BLaER1 treated with 17β-estradiol and CSF1 and Interleukin-3, amounts not matched to agents 10 nM and 100 nM (cell line): ENCODE measurements at regions not wholly inside any gene's neighbourhood (a gene's known extent, or its start where the extent isn't known, plus 50 kb on each side); places are given as distances from the start of the nearest gene placed in this dataset.

Source experiments
- H3K27ac ChIP-seq, 11 experiments: shearing (Covaris generic); formaldehyde crosslinking; 2 replicates each; pipeline ENCODE4 v1.8.1; 2022
- H3K27me3 ChIP-seq, 11 experiments: shearing (Covaris generic); formaldehyde crosslinking; 2 replicates each; pipeline ENCODE4 v1.8.1; 2022
- H3K36me3 ChIP-seq, 11 experiments: shearing (Covaris generic); formaldehyde crosslinking; 2 replicates each; pipeline ENCODE4 v1.8.1; 2022
- H3K4me1 ChIP-seq, 10 experiments: shearing (Covaris generic); formaldehyde crosslinking; 2 replicates each; pipeline ENCODE4 v1.8.1; 2022
- H3K4me2 ChIP-seq, 11 experiments: shearing (Covaris generic); formaldehyde crosslinking; 2 replicates each; pipeline ENCODE4 v1.8.1; 2022
- H3K4me3 ChIP-seq, 10 experiments: shearing (Covaris generic); formaldehyde crosslinking; 2 replicates each; pipeline ENCODE4 v1.8.1; 2022
- H3K9ac ChIP-seq, 11 experiments: shearing (Covaris generic); formaldehyde crosslinking; 2 replicates each; pipeline ENCODE4 v1.8.1; 2022
- H3K9me3 ChIP-seq, 11 experiments: shearing (Covaris generic); formaldehyde crosslinking; replicated peaks in 1 of 11; 2 replicates each; pipeline ENCODE4 v1.8.1; 2022
- H4K20me1 ChIP-seq, 11 experiments: shearing (Covaris generic); formaldehyde crosslinking; 2 replicates each; pipeline ENCODE4 v1.8.1; 2022
- Cebpa-rat ChIP-seq, 11 experiments: shearing (Covaris generic); IDR thresholded peaks; 2 replicates each; pipeline ENCODE4 v1.8.1; 2022

DNA sequence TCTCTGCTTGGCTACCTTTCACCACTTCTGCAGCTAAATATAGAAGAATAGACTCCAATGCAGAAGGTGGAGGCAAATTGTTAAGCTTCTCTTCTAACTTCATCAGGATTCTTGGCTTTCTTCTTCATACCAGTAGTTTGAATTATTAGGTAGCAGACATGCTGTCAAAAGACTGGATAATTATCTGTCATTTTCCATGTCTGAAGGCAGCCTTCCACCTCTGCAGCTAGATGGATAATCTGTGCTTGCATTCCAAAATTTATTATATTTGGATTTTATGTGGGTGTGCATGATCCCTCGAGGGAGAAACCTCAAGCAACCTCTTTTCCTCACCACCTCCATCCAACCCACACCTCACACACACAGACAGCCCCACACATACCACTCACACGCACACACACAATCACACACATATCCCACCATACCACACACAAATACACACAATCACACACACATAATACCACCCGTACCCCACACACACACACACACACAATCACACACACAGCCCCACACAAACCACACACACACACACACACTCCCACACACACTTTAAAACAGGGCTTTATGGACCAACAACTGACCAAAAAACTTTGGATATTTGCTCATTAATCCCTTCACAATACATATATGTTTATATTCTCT is 145.0 kb downstream of the C7orf25 start:
- Histone ChIP-seq H3K4me1 (peaks cover 0 to 10% (median 4%) of the 10 kb centered on the region in 10 experiments; a peak in 5 of 20 replicates), H3K4me2 (no peak overlapping the region), H3K9me3 (no peaks in the 10 kb centered on the region; a peak in 1 of 22 replicates), H3K9ac (no peak overlapping the region), H3K27me3 (no peaks in the 10 kb centered on the region), H3K36me3 (no peaks in the 10 kb centered on the region), H3K27ac (no peak overlapping the region), H3K4me3 (no peak overlapping the region), H4K20me1 (no peaks in the 10 kb centered on the region)
- no peak for TF ChIP-seq Cebpa-rat (IDR thresholded peaks at IDR 0.05)

DNA sequence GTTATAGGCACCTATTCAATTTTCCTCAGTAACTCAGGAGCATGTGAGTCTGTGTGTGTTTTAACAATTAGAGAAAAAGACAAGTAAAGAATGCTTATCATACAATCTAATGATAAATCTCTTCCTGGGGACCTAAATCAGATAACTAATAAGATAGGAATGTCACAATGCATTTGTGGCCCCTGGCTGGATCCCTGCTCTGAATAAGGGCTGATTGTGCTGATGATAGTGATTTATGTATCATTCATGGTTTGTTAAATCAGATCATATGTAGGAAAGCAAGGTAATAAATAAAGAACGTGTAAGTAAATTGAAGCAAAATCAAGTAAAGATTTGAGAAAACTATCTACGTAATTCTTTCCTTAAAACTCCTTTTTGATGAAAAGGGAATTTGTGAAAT is 145.9 kb downstream of the C7orf25 start:
- H3K27me3 ChIP-seq: no peaks in the 10 kb centered on the region
- H4K20me1 ChIP-seq: no peaks in the 10 kb centered on the region
- no peak for TF ChIP-seq Cebpa-rat (IDR thresholded peaks at IDR 0.05)
- no peaks in the 10 kb centered on the region for H3K36me3 ChIP-seq
- no peak overlapping the region for H3K4me2 ChIP-seq
- H3K4me1 ChIP-seq: peaks cover 0 to 10% (median 4%) of the 10 kb centered on the region in 10 experiments; a peak in 5 of 20 replicates
- H3K27ac ChIP-seq: no peak overlapping the region
- H3K9ac ChIP-seq: no peak overlapping the region
- no peak overlapping the region for H3K4me3 ChIP-seq
- H3K9me3 ChIP-seq: no peaks in the 10 kb centered on the region; a peak in 1 of 22 replicates

DNA sequence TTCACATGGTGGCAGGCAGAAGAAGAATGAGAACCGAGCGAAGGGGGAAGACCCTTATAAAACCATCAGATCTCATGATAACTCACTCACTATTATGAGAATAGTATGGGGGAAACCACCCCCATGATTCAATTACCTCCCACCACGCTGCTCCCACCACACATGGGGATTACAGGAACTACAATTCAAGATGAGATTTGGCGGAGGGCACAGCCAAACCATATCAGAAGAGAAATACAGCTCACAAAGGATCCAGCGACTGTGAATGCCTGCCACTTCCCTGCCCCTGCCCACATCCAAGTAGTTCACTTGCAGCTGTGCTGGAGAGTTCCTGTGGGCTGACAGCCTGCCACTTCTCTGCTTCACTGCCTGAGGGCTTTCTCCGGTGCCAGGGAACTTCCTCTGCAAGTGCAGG is 148.7 kb downstream of the C7orf25 start:
- peak overlapping the region in 7 of 11 experiments; percentile 16 to 39 (median 27); a peak in 10 of 22 replicates for H3K4me2 ChIP-seq
- no peaks in the 10 kb centered on the region for H3K27me3 ChIP-seq
- TF ChIP-seq Cebpa-rat (IDR thresholded peaks at IDR 0.05): no peak
- peaks cover 0 to 12% (median 4%) of the 10 kb centered on the region in 10 experiments; a peak in 6 of 20 replicates for H3K4me1 ChIP-seq
- H3K36me3 ChIP-seq: 0 out of 22 replicates have a peak, but pooled peaks cover 0 to 3% (median 0%) of the 10 kb centered on the region in 11 experiments
- no peak overlapping the region for H3K27ac ChIP-seq
- H3K4me3 ChIP-seq: no peak overlapping the region
- H3K9me3 ChIP-seq: peaks cover 0 to 14% (median 6%) of the 10 kb centered on the region in 11 experiments; a peak in 14 of 22 replicates
- no peaks in the 10 kb centered on the region for H4K20me1 ChIP-seq
- no peak overlapping the region for H3K9ac ChIP-seq

DNA sequence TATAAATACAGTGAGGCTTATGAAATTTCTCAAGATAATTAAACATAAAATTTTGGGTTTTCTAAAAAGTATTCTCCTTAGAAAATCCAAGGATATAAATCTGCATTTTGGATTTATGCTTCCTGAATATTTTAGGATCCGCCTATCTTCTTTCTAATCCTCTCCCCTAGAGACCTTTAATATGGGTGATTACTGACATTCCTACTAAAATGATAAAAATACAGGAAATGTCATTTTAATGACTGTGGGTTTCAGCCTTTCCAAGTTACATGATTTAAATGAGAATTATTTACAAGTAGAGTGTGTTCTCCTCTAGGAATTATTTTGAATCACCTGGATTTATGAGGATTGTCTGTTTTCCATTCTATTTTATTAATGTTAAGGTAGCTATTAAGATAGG is 150.4 kb downstream of the C7orf25 start:
- no peak overlapping the region for H3K4me2 ChIP-seq
- no peak overlapping the region for H3K27ac ChIP-seq
- no peak for TF ChIP-seq Cebpa-rat (IDR thresholded peaks at IDR 0.05)
- H3K36me3 ChIP-seq: 0 out of 22 replicates have a peak, but pooled peaks cover 0 to 3% (median 0%) of the 10 kb centered on the region in 11 experiments
- peaks cover 0 to 12% (median 4%) of the 10 kb centered on the region in 10 experiments; a peak in 6 of 20 replicates for H3K4me1 ChIP-seq
- no peaks in the 10 kb centered on the region for H3K27me3 ChIP-seq
- no peak overlapping the region for H3K4me3 ChIP-seq
- no peaks in the 10 kb centered on the region for H4K20me1 ChIP-seq
- peaks cover 0 to 14% (median 6%) of the 10 kb centered on the region in 11 experiments; a peak in 14 of 22 replicates for H3K9me3 ChIP-seq
- no peak overlapping the region for H3K9ac ChIP-seq

DNA sequence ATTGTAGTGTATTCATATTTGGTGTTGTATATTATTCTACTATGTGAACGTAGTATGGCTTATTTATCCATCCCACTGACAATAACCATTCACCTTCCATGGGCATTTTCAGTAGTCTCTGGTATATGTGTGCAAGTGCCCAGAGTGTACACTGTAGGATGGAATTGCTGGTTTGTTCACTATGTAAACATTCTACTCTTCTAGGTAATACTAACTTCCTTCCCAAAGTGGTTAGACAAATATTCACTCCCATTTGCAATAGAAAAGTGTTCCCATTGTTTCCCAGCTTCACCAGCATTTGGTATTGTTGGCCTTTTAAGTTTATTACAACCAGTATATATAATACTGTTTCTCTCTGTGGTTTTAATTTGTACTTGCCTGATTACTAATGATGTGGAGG is 153.7 kb downstream of the C7orf25 start:
- 0 out of 22 replicates have a peak, but pooled peaks cover 0 to 3% (median 0%) of the 10 kb centered on the region in 11 experiments for H3K36me3 ChIP-seq
- H4K20me1 ChIP-seq: no peaks in the 10 kb centered on the region
- peaks cover 0 to 14% (median 6%) of the 10 kb centered on the region in 11 experiments; a peak in 14 of 22 replicates for H3K9me3 ChIP-seq
- H3K9ac ChIP-seq: no peak overlapping the region
- no peak overlapping the region for H3K4me3 ChIP-seq
- H3K27ac ChIP-seq: no peak overlapping the region
- H3K27me3 ChIP-seq: no peaks in the 10 kb centered on the region
- H3K4me1 ChIP-seq: peaks cover 0 to 24% (median 14%) of the 10 kb centered on the region in 10 experiments; a peak in 14 of 20 replicates
- no peak for TF ChIP-seq Cebpa-rat (IDR thresholded peaks at IDR 0.05)
- no peak overlapping the region for H3K4me2 ChIP-seq

DNA sequence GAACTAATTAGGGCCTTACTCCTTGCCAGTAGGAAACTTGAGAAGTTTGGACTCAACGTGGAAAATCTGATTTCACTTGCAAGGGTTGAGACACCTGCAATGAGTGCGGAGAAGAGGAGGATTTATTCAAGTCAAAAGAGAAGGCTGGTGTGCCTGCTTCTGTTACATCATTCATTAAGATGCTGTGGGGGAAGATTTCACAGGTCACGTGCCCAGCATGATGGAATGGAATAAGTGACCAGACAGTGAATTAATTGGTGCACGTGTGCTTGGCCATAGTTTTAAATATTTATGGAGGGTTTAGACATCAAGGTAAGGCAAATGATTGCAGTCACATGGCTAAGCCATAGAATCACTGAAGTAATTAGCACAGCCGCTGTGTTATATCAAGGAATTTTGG is 155.0 kb downstream of the C7orf25 start:
- no peak overlapping the region for H3K27ac ChIP-seq
- H3K4me2 ChIP-seq: no peak overlapping the region
- no peak overlapping the region for H3K4me3 ChIP-seq
- peaks cover 0 to 19% (median 7%) of the 10 kb centered on the region in 11 experiments; a peak in 14 of 22 replicates for H3K9me3 ChIP-seq
- H4K20me1 ChIP-seq: no peaks in the 10 kb centered on the region
- no peaks in the 10 kb centered on the region for H3K27me3 ChIP-seq
- no peak for TF ChIP-seq Cebpa-rat (IDR thresholded peaks at IDR 0.05)
- H3K4me1 ChIP-seq: peaks cover 0 to 25% (median 15%) of the 10 kb centered on the region in 10 experiments; a peak in 14 of 20 replicates
- 0 out of 22 replicates have a peak, but pooled peaks cover 0 to 3% (median 0%) of the 10 kb centered on the region in 11 experiments for H3K36me3 ChIP-seq
- no peak overlapping the region for H3K9ac ChIP-seq

DNA sequence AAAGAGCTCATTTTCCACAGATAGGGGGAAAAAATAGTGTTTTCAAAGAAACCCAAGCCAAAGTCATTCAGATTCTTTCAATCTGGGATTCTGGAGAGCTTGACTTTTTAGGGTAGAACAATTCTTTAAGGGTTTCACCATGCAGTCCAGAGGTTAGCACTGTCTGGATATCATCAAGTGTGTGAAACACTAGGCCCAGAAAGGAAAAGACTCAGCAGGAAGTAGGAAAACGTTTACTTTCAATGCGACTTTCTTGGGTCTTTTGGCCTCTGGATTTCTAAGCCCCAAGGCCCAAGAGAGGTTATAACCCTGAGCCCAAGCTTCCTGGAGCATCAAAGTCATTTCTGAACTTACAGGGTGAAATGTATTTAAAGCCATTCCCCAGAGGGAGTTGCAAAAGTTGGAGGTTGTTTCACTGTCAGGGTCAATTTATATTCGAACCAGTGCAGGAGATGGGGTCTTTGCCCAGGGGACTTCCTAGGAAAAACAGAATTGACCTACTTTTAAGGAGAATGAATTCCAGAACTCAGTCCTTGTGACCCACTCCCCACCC is 158.0 kb downstream of the C7orf25 start:
- Histone ChIP-seq H3K4me3 (no peak overlapping the region; a peak in 1 of 20 replicates), H3K4me1 (peaks cover 0 to 21% (median 15%) of the 10 kb centered on the region in 10 experiments; a peak in 14 of 20 replicates), H4K20me1 (no peaks in the 10 kb centered on the region), H3K36me3 (0 out of 22 replicates have a peak, but pooled peaks cover 0 to 3% (median 0%) of the 10 kb centered on the region in 11 experiments), H3K27ac (peak overlapping the region in 4 of 11 experiments; percentile 21 to 41 (median 34); a peak in 4 of 22 replicates), H3K9me3 (peaks cover 3 to 20% (median 12%) of the 10 kb centered on the region in 11 experiments; a peak in 19 of 22 replicates), H3K4me2 (peak overlapping the region in 9 of 11 experiments; percentile 3 to 77 (median 51); a peak in 16 of 22 replicates), H3K27me3 (no peaks in the 10 kb centered on the region), H3K9ac (no peak overlapping the region; a peak in 1 of 22 replicates)
- TF ChIP-seq Cebpa-rat (IDR thresholded peaks at IDR 0.05): no peak

DNA sequence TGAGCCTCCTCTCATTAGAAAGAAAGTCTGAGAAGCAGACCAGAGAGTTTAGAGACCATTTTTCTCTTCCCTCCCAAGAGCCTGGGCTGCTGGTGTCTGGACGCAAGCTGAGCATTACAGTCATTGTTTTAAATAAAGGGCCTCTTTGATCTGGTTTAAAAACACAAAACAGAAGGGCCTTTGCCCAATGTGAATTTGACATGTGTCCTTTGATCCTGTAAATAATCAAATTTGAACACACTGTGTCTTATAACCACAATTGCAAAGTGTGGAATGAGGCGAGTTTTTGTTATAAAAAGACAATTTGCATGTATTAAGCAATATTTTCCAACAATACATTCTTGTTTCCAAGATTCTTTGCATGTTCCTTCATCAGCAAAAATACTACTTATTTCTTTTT is 158.5 kb downstream of the C7orf25 start:
- Histone ChIP-seq H3K9ac (no peak overlapping the region), H3K27me3 (no peaks in the 10 kb centered on the region), H3K4me3 (no peak overlapping the region; a peak in 1 of 20 replicates), H4K20me1 (no peaks in the 10 kb centered on the region), H3K4me1 (peaks cover 0 to 20% (median 15%) of the 10 kb centered on the region in 10 experiments; a peak in 14 of 20 replicates), H3K36me3 (no peaks in the 10 kb centered on the region), H3K9me3 (peaks cover 0 to 17% (median 9%) of the 10 kb centered on the region in 11 experiments; a peak in 12 of 22 replicates), H3K27ac (peak overlapping the region in 2 of 11 experiments; percentile 21 to 41; a peak in 2 of 22 replicates), H3K4me2 (peak overlapping the region in 8 of 11 experiments; percentile 39 to 77 (median 52); a peak in 16 of 22 replicates)
- no peak for TF ChIP-seq Cebpa-rat (IDR thresholded peaks at IDR 0.05)

DNA sequence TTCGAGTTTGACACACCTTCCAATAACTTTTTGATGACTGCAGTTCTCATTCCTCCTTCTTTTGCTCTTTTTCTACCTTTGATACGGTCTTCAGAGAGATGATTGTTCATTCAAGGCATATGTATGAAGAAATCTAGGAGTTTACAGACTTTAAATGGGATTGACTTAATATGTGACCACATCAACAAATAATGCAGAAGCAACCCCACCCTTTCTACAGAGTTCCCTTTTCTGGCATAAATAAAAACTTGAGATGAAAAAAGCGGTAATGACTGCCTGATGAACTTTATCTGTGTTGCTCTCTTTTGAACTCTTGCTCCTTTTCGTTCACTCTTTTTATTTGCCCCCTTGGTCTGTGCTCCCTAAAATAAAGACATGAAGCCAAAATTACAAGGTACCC is 161.7 kb downstream of the C7orf25 start:
- H3K4me3 ChIP-seq: no peak overlapping the region
- H4K20me1 ChIP-seq: no peaks in the 10 kb centered on the region
- peaks cover 0 to 17% (median 9%) of the 10 kb centered on the region in 11 experiments; a peak in 12 of 22 replicates for H3K9me3 ChIP-seq

More for the DNA sequence above, 161.7 kb downstream of the C7orf25 start:
- Histone ChIP-seq H3K4me1 (peaks cover 0 to 20% (median 15%) of the 10 kb centered on the region in 10 experiments; a peak in 14 of 20 replicates), H3K9ac (no peak overlapping the region), H3K36me3 (no peaks in the 10 kb centered on the region), H3K27ac (no peak overlapping the region), H3K27me3 (no peaks in the 10 kb centered on the region), H3K4me2 (no peak overlapping the region)
- no peak for TF ChIP-seq Cebpa-rat (IDR thresholded peaks at IDR 0.05)
